ENCODE measurements at regions not wholly inside any gene's neighbourhood (a gene's known extent, or its start where the extent isn't known, plus 50 kb on each side); places are given as distances from the start of the nearest gene placed in this dataset.

DNA sequence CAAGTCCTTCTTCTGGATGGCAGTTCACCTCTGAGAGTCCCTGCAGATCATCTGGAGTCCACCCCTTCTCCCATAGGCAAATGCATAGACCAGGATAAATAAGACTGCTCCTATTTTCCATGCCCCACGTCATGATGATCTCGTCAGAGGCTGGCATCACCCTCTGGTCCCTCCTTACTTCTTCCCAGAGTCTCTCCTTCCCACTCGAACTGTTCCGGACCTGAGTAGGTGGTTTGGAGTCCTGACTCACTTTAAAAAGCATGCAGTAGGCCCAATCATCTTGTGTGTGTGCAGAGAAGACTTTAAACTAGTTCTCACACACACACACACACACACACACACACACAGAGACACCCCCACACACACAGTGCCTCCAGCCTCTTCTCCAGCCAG, 72.0 kb downstream of the SOX9 start:
- TF ChIP-seq, protein P1, sequence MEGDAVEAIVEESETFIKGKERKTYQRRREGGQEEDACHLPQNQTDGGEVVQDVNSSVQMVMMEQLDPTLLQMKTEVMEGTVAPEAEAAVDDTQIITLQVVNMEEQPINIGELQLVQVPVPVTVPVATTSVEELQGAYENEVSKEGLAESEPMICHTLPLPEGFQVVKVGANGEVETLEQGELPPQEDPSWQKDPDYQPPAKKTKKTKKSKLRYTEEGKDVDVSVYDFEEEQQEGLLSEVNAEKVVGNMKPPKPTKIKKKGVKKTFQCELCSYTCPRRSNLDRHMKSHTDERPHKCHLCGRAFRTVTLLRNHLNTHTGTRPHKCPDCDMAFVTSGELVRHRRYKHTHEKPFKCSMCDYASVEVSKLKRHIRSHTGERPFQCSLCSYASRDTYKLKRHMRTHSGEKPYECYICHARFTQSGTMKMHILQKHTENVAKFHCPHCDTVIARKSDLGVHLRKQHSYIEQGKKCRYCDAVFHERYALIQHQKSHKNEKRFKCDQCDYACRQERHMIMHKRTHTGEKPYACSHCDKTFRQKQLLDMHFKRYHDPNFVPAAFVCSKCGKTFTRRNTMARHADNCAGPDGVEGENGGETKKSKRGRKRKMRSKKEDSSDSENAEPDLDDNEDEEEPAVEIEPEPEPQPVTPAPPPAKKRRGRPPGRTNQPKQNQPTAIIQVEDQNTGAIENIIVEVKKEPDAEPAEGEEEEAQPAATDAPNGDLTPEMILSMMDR (IDR thresholded peaks at IDR 0.05; ENCODE audit: extremely low read depth in 1 of 2, insufficient read depth in 1 of 2, low read depth in 1 of 2, low read length in 2 of 2), result no peak
- TF ChIP-seq POLR2A (IDR thresholded peaks at IDR 0.05; ENCODE audit: low read depth, low read length) (no peak), GATA2 (IDR thresholded peaks at IDR 0.05; ENCODE audit: insufficient read depth, insufficient read length, low read depth, low read length) (no peak), EZH2 (IDR thresholded peaks at IDR 0.05; ENCODE audit: borderline replicate concordance, low read depth, low read length, severe bottlenecking) (no peak), FOS (IDR thresholded peaks at IDR 0.05; ENCODE audit: borderline replicate concordance, insufficient read depth, low read length) (no peak), POLR2AphosphoS5 (IDR thresholded peaks at IDR 0.05; ENCODE audit: insufficient read depth, low read depth, low read length) (no peak)
